Hepatocyte (in vitro differentiated cells): ENCODE measurements at regions not wholly inside any gene's neighbourhood (a gene's known extent, or its start where the extent isn't known, plus 50 kb on each side); places are given as distances from the start of the nearest gene placed in this dataset.

Source experiments
- CTCF ChIP-seq: fragments of 200-600 bp; sonication (generic); IDR thresholded peaks from 2 replicates; pipeline ENCODE4 v1.5.1; 2016; ENCODE audit warnings: antibody characterized with exemption, mild to moderate bottlenecking; ENCODE audit not compliant: poor library complexity
- EZH2 ChIP-seq: fragments of 200-600 bp; sonication (generic); IDR thresholded peaks from 2 replicates; pipeline ENCODE4 v1.6.1; 2016; ENCODE audit warnings: antibody characterized with exemption, mild to moderate bottlenecking, borderline replicate concordance
- EZH2phosphoT487 ChIP-seq: fragments of 200-600 bp; sonication (generic); IDR thresholded peaks from one replicate; pipeline ENCODE4 v1.6.1; 2018; ENCODE audit warnings: antibody characterized with exemption, mild to moderate bottlenecking, low read depth, moderate library complexity; ENCODE audit not compliant: unreplicated experiment, severe bottlenecking

- TF ChIP-seq CTCF = no peak
- TF ChIP-seq EZH2 = no peak
- TF ChIP-seq EZH2phosphoT487 = no peak
These were observed 184.4 kb upstream of the TOX3 start for GRCh38 chr16:52731219-52731875.
